Activated T-helper 1 cell treated with anti-CD3 and anti-CD28 coated beads, Interleukin-12 subunit alpha, Interleukin-12 subunit beta, Interleukin-2, Interleukin-4 antibody, amounts not matched to agents 30 ng/mL and 10 ng/mL and 1 ng/mL, durations not matched to agents 14 hours and 24 hours and 36 hours (primary cell): ENCODE measurements at regions not wholly inside any gene's neighbourhood (a gene's known extent, or its start where the extent isn't known, plus 50 kb on each side); places are given as distances from the start of the nearest gene placed in this dataset.

Experiments used
- DNase-seq: peaks from one replicate; pipeline ENCODE4 v3.0.0; 2021; ENCODE audit warnings: low spot score
- H3K27ac Mint-ChIP-seq: one replicate; pipeline ENCODE4 v1.8.0; 2021; ENCODE audit warnings: mild to moderate bottlenecking, mixed read lengths
- H3K27me3 Mint-ChIP-seq: one replicate; pipeline ENCODE4 v1.8.0; 2022; ENCODE audit warnings: mild to moderate bottlenecking, moderate library complexity, mixed read lengths; ENCODE audit not compliant: insufficient read depth
- H3K36me3 Mint-ChIP-seq: one replicate; pipeline ENCODE4 v1.8.0; 2021; ENCODE audit warnings: low read depth, mixed read lengths
- H3K4me1 Mint-ChIP-seq: one replicate; pipeline ENCODE4 v1.8.0; 2021; ENCODE audit warnings: low read depth, mixed read lengths
- H3K4me3 Mint-ChIP-seq: one replicate; pipeline ENCODE4 v1.8.0; 2021; ENCODE audit warnings: mild to moderate bottlenecking, moderate library complexity, mixed read lengths
- H3K9me3 Mint-ChIP-seq: one replicate; pipeline ENCODE4 v1.8.0; 2021; ENCODE audit warnings: mixed read lengths
- intact Hi-C: fragments of 100-400 bp; cut with micrococcal nuclease; formaldehyde crosslinking; loops from one replicate; pipeline ENCODE4 v1.15.1; 2024

DNA sequence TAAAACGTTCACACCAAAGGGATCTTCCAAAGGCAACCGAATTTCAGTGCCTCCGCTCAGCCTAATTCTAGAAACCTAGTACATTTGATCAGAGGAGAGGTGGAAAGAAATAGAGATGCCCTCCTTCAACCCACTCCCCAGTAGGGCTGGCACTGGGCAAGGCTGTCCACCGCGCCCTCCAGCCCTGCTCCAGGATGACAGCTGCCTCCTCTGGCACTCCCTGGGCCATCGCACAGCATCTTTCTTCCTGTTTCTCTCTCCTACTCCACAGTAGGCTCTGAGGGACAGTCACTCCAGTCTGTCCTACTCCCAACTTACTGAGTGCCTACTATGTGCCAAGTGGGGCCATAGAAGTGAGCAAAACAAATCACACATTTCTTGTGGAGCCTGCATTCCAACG is 226.2 kb downstream of the SKIDA1 start:
- peaks cover 9% of the 10 kb centered on the region for H3K27me3 Mint-ChIP-seq
- no peak overlapping the region for H3K27ac Mint-ChIP-seq
- H3K4me1 Mint-ChIP-seq = no peaks in the 10 kb centered on the region
- intact Hi-C loops = no loop called here
- no peaks in the 10 kb centered on the region for H3K36me3 Mint-ChIP-seq
- H3K9me3 Mint-ChIP-seq = no peaks in the 10 kb centered on the region
- DNase-seq = no peak
- H3K4me3 Mint-ChIP-seq = no peak overlapping the region

DNA sequence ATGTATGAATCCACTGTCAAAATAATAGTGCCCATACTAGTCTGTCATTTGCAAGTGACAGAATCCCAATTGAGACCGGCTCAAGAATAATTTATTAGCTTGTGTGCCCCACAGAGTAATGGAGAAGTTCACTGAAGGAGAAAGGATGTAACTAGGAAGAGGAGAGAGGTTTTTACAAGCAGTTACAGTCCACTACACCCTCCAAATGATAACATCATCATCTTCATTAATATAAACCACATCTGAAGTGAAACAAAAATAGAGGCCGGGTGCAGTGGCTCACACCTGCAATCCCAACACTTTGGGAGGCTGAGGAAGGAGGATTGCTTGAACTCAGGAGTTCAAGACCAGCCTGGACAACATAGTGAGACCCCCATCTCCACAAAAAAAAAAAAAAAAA is 226.8 kb downstream of the SKIDA1 start:
- Mint-ChIP-seq H3K4me3 (no peak overlapping the region), H3K36me3 (no peaks in the 10 kb centered on the region), H3K9me3 (no peaks in the 10 kb centered on the region), H3K27me3 (peaks cover 13% of the 10 kb centered on the region), H3K27ac (no peak overlapping the region), H3K4me1 (no peaks in the 10 kb centered on the region)
- DNase-seq = no peak
- intact Hi-C loops = no loop called here

DNA sequence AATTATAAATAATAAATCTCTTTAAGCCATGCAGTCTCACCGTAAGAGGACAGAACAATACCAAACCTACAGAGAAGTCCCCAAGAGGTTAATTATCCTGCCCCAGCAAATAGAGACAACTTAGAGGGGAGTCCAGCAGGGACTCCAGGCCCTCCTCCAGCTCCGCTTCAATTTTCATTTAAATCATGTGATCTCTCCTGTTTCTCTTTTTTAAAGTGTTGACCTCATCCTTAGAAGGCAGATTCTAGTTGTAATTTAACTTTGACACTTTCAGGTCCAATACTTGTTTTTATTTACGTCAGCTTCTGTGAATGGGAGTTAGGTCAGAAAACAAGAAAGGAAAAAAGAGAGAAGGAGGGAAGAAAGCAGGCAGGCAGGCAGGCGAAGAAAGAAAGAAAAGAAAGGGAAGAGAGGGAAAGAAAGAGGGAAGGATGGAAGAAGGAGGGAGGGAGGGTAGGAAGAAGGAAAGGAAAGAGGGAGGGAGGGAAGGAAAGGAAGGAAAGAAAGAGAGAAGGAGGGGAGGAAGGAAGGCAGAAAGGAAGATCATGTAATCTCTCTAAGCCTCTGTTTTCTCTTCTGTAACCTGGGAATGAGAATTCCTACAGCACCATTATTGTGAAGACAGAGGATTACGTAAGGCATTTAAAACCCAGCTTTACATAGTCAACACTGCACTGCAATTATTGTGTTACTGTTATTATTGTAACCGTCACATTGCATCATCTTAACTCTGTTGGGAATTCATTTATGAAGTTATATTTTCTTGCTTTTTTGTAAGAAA is 227.7 kb downstream of the SKIDA1 start:
- Mint-ChIP-seq H3K36me3 (no peaks in the 10 kb centered on the region), H3K4me1 (no peaks in the 10 kb centered on the region), H3K27ac (no peak overlapping the region), H3K9me3 (no peaks in the 10 kb centered on the region), H3K4me3 (no peak overlapping the region), H3K27me3 (peaks cover 13% of the 10 kb centered on the region)
- intact Hi-C loops = no loop called here
- DNase-seq = no peak

- H3K27me3 Mint-ChIP-seq = peaks cover 13% of the 10 kb centered on the region
Measured at GRCh38 chr10:21296575-21297355, 228.7 kb downstream of the SKIDA1 start.

GRCh38 chr10:21293518-21294356 is 231.7 kb downstream of the SKIDA1 start:
- H3K27ac Mint-ChIP-seq = no peak overlapping the region
- no peak for DNase-seq
- H3K4me1 Mint-ChIP-seq = no peaks in the 10 kb centered on the region
- no peak overlapping the region for H3K4me3 Mint-ChIP-seq
- no peaks in the 10 kb centered on the region for H3K36me3 Mint-ChIP-seq
- H3K27me3 Mint-ChIP-seq = peaks cover 13% of the 10 kb centered on the region
- intact Hi-C loops = no loop called here
- H3K9me3 Mint-ChIP-seq = no peaks in the 10 kb centered on the region

More at GRCh38 chr10:21296575-21297355, 228.7 kb downstream of the SKIDA1 start:
- Mint-ChIP-seq H3K9me3 (no peaks in the 10 kb centered on the region), H3K4me3 (no peak overlapping the region), H3K4me1 (no peaks in the 10 kb centered on the region), H3K36me3 (no peaks in the 10 kb centered on the region), H3K27ac (no peak overlapping the region)
- intact Hi-C loops = no loop called here
- DNase-seq = no peak

GRCh38 chr10:21292763-21293517 is 232.5 kb downstream of the SKIDA1 start:
- H3K27me3 Mint-ChIP-seq = peaks cover 13% of the 10 kb centered on the region
- H3K4me3 Mint-ChIP-seq = no peak overlapping the region
- intact Hi-C loops = no loop called here
- no peak for DNase-seq
- no peaks in the 10 kb centered on the region for H3K9me3 Mint-ChIP-seq
- H3K36me3 Mint-ChIP-seq = no peaks in the 10 kb centered on the region
- H3K27ac Mint-ChIP-seq = no peak overlapping the region
- no peaks in the 10 kb centered on the region for H3K4me1 Mint-ChIP-seq

GRCh38 chr10:21290499-21291160 is 234.9 kb downstream of the SKIDA1 start:
- H3K27ac Mint-ChIP-seq = no peak overlapping the region
- no peaks in the 10 kb centered on the region for H3K36me3 Mint-ChIP-seq
- DNase-seq = no peak
- H3K4me3 Mint-ChIP-seq = no peak overlapping the region
- H3K27me3 Mint-ChIP-seq = peaks cover 8% of the 10 kb centered on the region
- no peaks in the 10 kb centered on the region for H3K4me1 Mint-ChIP-seq
- intact Hi-C loops = no loop called here
- no peaks in the 10 kb centered on the region for H3K9me3 Mint-ChIP-seq

GRCh38 chr10:21289961-21290360 is 235.5 kb downstream of the SKIDA1 start:
- Mint-ChIP-seq H3K27ac (no peak overlapping the region), H3K36me3 (no peaks in the 10 kb centered on the region), H3K4me3 (no peak overlapping the region), H3K4me1 (no peaks in the 10 kb centered on the region), H3K27me3 (peaks cover 5% of the 10 kb centered on the region), H3K9me3 (no peaks in the 10 kb centered on the region)
- DNase-seq = no peak
- intact Hi-C loops = no loop called here

- no peak for DNase-seq
- H3K27me3 Mint-ChIP-seq = peaks cover 3% of the 10 kb centered on the region
- no peak overlapping the region for H3K4me3 Mint-ChIP-seq
- H3K9me3 Mint-ChIP-seq = no peaks in the 10 kb centered on the region
- H3K27ac Mint-ChIP-seq = no peak overlapping the region
- no peaks in the 10 kb centered on the region for H3K36me3 Mint-ChIP-seq
- H3K4me1 Mint-ChIP-seq = no peaks in the 10 kb centered on the region
- intact Hi-C loops = no loop called here
Measured at GRCh38 chr10:21289271-21289670, 236.2 kb downstream of the SKIDA1 start.

DNA sequence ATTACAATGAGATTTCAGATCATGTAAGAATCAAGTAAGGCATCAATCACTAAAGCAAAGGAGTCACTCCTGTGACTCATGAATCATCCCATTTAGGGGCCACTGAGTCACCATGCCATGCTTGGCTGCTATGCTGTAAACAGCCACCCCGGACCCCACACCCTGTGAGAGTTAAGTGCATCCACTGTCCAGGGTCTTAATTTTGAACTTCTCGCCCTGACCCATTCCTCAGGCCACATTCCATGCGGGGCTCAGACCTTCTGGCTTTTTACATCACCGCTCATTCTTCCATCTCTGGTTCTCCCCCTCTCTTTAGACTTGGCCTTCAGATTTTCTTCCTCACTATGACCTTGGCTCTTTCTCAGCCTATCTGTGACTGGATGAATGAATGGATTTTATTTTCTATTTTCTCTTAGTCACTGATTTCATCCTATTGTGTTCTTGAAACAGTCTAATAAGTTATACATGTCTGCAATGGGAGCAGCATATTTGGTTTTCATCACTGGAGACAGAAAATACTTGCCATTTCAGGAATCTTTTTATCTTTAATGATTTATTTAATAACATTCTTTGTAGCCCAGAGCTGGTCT is 239.6 kb downstream of the SKIDA1 start:
- no peaks in the 10 kb centered on the region for H3K9me3 Mint-ChIP-seq
- H3K4me3 Mint-ChIP-seq = no peak overlapping the region
- H3K27ac Mint-ChIP-seq = no peak overlapping the region
- intact Hi-C loops = no loop called here
- no peaks in the 10 kb centered on the region for H3K4me1 Mint-ChIP-seq
- no peaks in the 10 kb centered on the region for H3K27me3 Mint-ChIP-seq
- no peaks in the 10 kb centered on the region for H3K36me3 Mint-ChIP-seq
- no peak for DNase-seq

- Mint-ChIP-seq H3K36me3 (no peaks in the 10 kb centered on the region), H3K4me3 (no peak overlapping the region)
Measured at GRCh38 chr10:21285207-21285606, 240.3 kb downstream of the SKIDA1 start.

DNA sequence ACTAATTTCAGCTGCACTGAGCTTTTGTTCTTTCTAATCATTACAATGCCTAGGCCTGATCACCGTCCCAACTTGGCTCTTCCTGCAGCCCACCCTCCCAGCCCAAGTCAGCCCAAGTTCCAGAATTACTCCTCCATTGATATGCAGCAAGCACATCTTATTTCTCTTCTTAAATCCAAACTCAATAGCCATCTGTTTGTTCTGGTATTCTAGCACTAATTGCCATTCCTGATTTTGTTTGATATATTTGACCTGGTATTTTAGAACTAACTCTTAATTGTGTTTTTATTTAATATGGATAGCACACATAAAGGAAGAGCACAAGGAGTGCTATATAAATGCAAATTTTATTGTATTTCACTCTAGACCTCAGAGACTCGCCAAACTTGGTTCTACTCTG is 241.2 kb downstream of the SKIDA1 start:
- no peak for DNase-seq
- no peak overlapping the region for H3K4me3 Mint-ChIP-seq
- no peaks in the 10 kb centered on the region for H3K27me3 Mint-ChIP-seq
- no peaks in the 10 kb centered on the region for H3K36me3 Mint-ChIP-seq
- H3K9me3 Mint-ChIP-seq = no peaks in the 10 kb centered on the region
- intact Hi-C loops = no loop called here
- no peak overlapping the region for H3K27ac Mint-ChIP-seq
- no peaks in the 10 kb centered on the region for H3K4me1 Mint-ChIP-seq

More at GRCh38 chr10:21285207-21285606, 240.3 kb downstream of the SKIDA1 start:
- no peaks in the 10 kb centered on the region for H3K27me3 Mint-ChIP-seq
- intact Hi-C loops = no loop called here
- no peaks in the 10 kb centered on the region for H3K4me1 Mint-ChIP-seq
- H3K9me3 Mint-ChIP-seq = no peaks in the 10 kb centered on the region
- DNase-seq = no peak
- no peak overlapping the region for H3K27ac Mint-ChIP-seq
